ENCODE measurements at regions not wholly inside any gene's neighbourhood (a gene's known extent, or its start where the extent isn't known, plus 50 kb on each side); places are given as distances from the start of the nearest gene placed in this dataset.
"Not testable (repeated sequence)": the region's sequence is repeated elsewhere in the genome, so short reads cannot be mapped to it uniquely, and the experiment has no call there.

DNA sequence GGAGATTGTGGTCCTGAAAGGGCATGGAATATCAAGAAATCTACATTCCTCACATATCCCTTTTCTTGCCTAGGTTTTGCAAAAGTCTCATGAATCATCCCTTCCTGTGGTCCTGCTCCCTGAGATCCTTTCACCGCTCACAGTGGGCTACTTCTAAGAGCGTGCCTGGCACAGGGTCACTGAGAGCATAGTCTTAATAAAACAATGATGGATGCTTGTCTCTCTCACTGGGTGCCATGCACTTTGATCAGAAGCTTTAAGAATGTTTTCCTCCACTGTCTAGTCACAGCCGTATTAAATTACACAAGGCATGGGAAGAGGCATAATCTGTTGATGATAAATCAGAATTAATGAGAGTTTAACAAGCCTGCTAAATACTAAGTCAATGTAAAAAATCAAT, 269.7 kb upstream of the ATP10A start:
- Mint-ChIP-seq H3K27ac (no peak overlapping the region), H3K36me3 (ENCODE audit: low read depth) (no peaks in the 10 kb centered on the region), H3K9me3 (no peaks in the 10 kb centered on the region), H3K4me3 (no peak overlapping the region), H3K4me1 (ENCODE audit: low read depth) (no peaks in the 10 kb centered on the region), H3K27me3 (ENCODE audit: low read depth) (peaks cover 2% of the 10 kb centered on the region)
- no peak for DNase-seq (ENCODE audit: low spot score)

DNA sequence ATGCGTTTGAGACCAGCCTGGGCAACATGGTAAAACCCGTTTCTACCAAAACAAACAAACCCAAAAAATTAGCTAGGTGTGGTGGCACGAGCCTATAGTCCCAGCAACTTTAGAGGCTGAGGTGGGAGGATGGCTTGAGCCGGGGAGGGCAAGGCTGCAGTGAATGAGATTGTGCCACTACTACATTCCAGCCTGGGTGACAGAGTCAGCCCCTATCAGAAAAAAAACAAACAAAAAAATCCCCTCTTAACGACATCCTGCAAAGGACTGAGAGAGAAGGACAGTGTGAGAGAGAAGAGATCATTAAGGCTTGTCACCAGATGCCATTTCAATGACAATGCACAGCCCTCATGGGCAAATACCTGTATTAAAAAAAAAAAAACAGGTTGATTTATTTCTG, 266.7 kb upstream of the ATP10A start:
- no peaks in the 10 kb centered on the region for H3K36me3 Mint-ChIP-seq (ENCODE audit: low read depth)
- no peak for DNase-seq (ENCODE audit: low spot score)
- H3K27ac Mint-ChIP-seq: no peak overlapping the region
- no peaks in the 10 kb centered on the region for H3K9me3 Mint-ChIP-seq
- H3K27me3 Mint-ChIP-seq (ENCODE audit: low read depth): peaks cover 2% of the 10 kb centered on the region
- no peaks in the 10 kb centered on the region for H3K4me1 Mint-ChIP-seq (ENCODE audit: low read depth)
- H3K4me3 Mint-ChIP-seq: no peak overlapping the region

DNA sequence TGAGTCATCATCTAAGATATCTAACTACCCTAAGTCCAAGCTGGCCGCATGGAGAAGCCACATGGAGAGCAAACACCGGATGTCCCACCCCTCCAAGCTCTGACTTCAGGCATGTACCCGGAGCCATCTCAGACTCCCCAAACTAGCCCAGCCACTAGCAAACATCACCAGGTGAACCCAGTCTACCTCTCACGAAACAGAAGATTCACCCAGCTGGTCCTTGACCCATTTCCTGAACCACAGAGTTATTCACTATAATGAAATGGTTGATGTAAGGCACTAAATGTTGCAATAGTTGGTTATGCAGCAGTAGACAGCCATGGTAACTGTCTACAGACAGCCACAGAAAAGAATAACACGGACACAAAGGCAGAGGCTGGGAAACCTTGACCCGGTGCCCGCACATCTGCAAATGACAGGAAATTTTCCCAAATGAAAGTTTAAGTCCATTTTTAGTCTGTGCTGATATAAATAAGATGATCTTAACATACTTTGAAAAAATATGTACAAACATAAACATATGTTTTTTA, 265.5 kb upstream of the ATP10A start:
- Mint-ChIP-seq H3K27me3 (ENCODE audit: low read depth) (peaks cover 2% of the 10 kb centered on the region), H3K9me3 (no peaks in the 10 kb centered on the region), H3K27ac (no peak overlapping the region), H3K36me3 (ENCODE audit: low read depth) (no peaks in the 10 kb centered on the region), H3K4me3 (no peak overlapping the region), H3K4me1 (ENCODE audit: low read depth) (no peaks in the 10 kb centered on the region)
- no peak for DNase-seq (ENCODE audit: low spot score)

DNA sequence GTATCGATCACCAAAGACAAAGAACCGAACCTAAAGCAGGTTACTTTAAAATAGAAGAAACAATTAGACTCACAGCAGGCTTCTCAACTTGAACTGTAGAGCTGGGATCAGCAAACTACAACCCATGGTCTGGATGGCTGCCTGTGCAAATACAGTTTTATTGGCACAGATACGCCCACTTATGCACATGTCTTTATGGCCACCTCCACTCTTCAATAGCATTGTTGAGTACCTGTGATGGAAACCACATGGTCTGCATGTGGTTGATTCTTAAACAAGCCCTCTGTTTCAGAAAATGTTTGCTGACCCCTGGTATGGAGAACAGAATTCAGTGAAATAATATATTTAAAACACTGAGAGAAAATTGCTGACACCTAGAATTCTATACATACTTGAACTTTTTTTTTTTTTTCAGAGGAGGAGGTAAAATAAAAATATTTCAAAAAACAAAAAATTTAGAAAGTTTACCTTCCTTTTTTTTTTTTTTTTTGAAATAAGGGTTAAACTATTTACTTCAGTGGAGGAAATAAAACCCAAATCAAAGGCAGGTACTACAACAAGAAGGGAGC, 263.8 kb upstream of the ATP10A start:
- Mint-ChIP-seq H3K36me3 (ENCODE audit: low read depth) (no peaks in the 10 kb centered on the region), H3K4me3 (no peak overlapping the region), H3K27ac (no peak overlapping the region), H3K4me1 (ENCODE audit: low read depth) (no peaks in the 10 kb centered on the region), H3K9me3 (no peaks in the 10 kb centered on the region), H3K27me3 (ENCODE audit: low read depth) (peaks cover 2% of the 10 kb centered on the region)
- no peak for DNase-seq (ENCODE audit: low spot score)

DNA sequence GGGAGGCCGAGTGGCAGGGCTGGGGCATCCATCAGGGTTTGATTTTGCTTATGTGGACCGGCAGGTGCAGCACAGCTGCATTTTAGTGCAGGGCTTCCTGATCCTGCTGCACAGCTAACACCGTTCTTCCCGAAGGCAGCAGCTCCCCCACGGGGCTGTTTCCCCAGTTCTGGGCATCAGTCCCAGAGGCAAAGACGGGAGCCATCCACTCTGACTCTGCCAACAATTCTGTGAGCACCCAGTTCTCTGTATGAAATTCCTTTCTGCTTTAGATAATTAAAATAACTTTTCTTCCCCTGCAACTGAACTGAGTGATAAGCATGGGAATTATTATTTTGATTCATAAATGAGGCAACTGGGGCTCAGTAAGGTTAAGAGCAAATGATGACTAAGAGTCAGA, 262.9 kb upstream of the ATP10A start:
- Mint-ChIP-seq H3K27ac (no peak overlapping the region), H3K4me3 (no peak overlapping the region), H3K36me3 (ENCODE audit: low read depth) (no peaks in the 10 kb centered on the region), H3K9me3 (no peaks in the 10 kb centered on the region), H3K4me1 (ENCODE audit: low read depth) (no peaks in the 10 kb centered on the region), H3K27me3 (ENCODE audit: low read depth) (peaks cover 2% of the 10 kb centered on the region)
- no peak for DNase-seq (ENCODE audit: low spot score)

DNA sequence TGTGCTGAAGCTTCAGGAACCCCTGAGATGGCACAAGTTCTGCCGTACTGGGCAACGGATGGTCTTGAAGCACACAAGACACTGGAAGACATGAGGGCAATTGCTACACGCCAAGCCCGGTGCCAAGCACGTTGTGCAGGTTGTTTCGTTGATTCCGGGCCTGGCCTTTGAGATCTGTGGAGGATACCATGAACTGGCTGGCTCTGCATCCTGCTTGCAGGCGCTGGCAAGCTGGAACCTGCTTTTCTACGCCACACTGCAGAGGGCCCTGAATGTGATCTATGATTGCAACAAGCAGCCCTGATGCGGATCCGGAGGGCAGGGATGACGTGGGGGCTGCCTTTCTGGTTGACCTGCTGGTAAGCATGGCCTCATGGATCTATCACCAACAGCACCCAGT, 262.5 kb upstream of the ATP10A start:
- no peaks in the 10 kb centered on the region for H3K4me1 Mint-ChIP-seq (ENCODE audit: low read depth)
- H3K27ac Mint-ChIP-seq: no peak overlapping the region
- DNase-seq (ENCODE audit: low spot score): no peak
- no peaks in the 10 kb centered on the region for H3K9me3 Mint-ChIP-seq
- H3K4me3 Mint-ChIP-seq: no peak overlapping the region
- H3K36me3 Mint-ChIP-seq (ENCODE audit: low read depth): no peaks in the 10 kb centered on the region
- peaks cover 2% of the 10 kb centered on the region for H3K27me3 Mint-ChIP-seq (ENCODE audit: low read depth)

DNA sequence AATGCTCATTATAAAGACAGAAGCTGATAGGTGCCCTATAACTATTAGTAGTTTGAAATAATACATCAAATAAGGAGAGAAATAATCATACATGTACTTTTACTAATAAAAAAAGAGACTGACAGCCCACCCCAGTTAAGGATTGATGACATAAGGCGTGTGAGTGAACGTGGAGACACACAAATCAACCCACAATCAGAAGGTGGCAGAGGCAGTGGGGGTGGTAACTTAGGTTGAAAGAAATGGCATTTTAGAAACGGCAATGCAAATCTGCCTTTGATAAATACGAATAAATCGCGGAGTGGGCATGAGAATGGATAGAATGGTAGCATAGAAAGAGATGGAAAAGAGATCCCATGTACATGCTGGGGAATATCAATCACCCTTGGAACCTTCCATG, 256.2 kb upstream of the ATP10A start:
- DNase-seq (ENCODE audit: low spot score): no peak
- Mint-ChIP-seq H3K9me3 (no peaks in the 10 kb centered on the region), H3K4me1 (ENCODE audit: low read depth) (no peaks in the 10 kb centered on the region), H3K4me3 (no peak overlapping the region), H3K27me3 (ENCODE audit: low read depth) (no peaks in the 10 kb centered on the region), H3K27ac (no peak overlapping the region), H3K36me3 (ENCODE audit: low read depth) (no peaks in the 10 kb centered on the region)

DNA sequence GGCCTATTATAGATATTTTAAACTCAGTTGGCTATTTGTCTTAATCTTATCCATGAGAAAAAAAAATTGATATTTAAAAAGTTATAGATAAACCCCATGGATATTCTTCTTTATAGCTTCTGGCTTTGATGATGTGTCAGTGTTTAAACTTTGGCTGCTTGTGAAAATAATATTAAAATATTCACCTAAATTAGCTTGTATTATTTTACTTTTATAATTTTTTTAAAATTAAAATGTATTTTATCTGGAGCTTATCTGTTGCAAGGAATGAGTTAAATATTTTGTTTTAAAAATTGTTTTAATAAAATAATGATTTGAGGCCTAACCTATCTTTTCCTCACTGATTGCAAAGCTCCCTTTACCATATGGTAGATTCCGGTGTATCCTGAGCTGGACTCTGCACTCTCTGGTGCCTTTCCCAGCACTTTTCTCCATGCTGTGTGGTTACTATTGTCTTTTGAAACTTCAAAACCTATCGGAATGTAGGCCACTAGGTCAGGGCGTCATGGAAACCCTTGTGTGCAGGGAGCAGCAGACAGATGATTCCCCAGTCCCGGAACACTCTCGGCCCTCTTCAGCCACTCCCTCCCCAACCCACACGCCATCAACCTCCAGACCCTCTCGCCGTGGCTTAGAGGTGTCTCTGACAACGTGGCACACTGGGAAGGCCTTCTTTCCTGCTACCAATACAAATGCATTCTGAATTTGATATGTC, 252.3 kb upstream of the ATP10A start:
- no peak for DNase-seq (ENCODE audit: low spot score)
- Mint-ChIP-seq H3K36me3 (ENCODE audit: low read depth) (no peaks in the 10 kb centered on the region), H3K27me3 (ENCODE audit: low read depth) (no peaks in the 10 kb centered on the region), H3K27ac (no peak overlapping the region), H3K4me3 (no peak overlapping the region), H3K4me1 (ENCODE audit: low read depth) (no peaks in the 10 kb centered on the region), H3K9me3 (no peaks in the 10 kb centered on the region)

DNA sequence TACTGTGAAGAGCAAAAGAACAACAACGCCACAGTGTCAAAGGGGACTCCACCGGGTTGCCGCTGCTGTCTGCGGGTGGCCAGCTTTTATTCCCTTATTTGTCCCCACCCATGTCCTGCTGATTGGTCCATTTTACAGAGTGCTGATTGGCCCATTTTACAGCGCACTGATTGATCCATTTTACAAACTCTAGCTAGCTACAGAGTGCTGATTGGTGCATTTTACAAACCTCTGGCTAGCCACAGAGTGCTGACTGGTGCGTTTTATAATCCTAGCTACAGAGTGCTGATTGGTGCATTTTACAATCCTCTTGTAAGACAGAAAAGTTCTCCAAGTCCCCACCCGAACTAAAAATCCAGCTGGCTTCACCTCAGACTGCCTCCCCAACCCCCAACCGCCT, 251.0 kb upstream of the ATP10A start:
- not testable (repeated sequence) for H3K27me3 Mint-ChIP-seq (ENCODE audit: low read depth); H3K27ac Mint-ChIP-seq; H3K4me1 Mint-ChIP-seq (ENCODE audit: low read depth); H3K9me3 Mint-ChIP-seq; H3K4me3 Mint-ChIP-seq; H3K36me3 Mint-ChIP-seq (ENCODE audit: low read depth); DNase-seq (ENCODE audit: low spot score)

DNA sequence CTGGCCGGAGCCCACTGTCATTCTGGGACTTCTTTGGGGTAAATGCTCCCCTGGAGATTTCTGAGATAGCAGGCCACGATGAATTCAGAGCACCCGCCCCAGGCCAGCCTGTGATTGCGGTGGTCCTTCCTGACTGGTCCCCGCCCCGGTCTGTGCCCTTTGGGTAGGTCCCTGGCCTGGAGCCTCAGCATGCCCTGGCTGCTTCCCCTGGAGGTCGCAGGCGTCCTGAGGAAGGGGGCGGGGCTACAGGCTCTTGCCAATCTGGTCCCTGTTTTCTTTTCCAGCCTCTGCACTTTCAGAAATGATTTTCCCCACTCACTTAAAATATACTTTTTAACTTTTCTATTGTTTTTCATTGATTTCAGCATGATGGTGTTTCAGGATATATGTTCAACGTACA, 250.2 kb upstream of the ATP10A start:
- no peak for DNase-seq (ENCODE audit: low spot score)
- Mint-ChIP-seq H3K4me3 (no peak overlapping the region), H3K27ac (no peak overlapping the region), H3K4me1 (ENCODE audit: low read depth) (no peaks in the 10 kb centered on the region), H3K36me3 (ENCODE audit: low read depth) (no peaks in the 10 kb centered on the region), H3K9me3 (no peaks in the 10 kb centered on the region), H3K27me3 (ENCODE audit: low read depth) (no peaks in the 10 kb centered on the region)

DNA sequence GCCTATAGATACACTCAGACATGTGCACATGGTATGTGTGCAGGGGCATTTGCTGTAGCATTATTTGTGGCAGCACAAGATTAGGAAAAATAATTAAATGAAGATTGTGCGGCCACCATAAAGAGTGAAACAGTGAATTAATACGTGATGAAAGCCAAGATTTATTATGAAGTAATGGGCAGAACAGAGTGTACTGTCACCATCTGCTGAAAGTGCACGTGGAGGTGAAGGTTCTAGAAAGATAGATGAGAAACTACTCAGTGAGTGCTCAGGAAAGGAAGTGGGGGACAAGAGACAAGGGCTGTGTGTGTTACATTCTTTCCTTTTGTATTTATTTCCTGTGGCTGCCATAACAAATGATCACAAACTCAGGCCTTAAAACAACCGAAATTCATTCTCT, 246.1 kb upstream of the ATP10A start:
- Mint-ChIP-seq H3K27me3 (ENCODE audit: low read depth) (no peaks in the 10 kb centered on the region), H3K9me3 (no peaks in the 10 kb centered on the region), H3K36me3 (ENCODE audit: low read depth) (no peaks in the 10 kb centered on the region)

DNA sequence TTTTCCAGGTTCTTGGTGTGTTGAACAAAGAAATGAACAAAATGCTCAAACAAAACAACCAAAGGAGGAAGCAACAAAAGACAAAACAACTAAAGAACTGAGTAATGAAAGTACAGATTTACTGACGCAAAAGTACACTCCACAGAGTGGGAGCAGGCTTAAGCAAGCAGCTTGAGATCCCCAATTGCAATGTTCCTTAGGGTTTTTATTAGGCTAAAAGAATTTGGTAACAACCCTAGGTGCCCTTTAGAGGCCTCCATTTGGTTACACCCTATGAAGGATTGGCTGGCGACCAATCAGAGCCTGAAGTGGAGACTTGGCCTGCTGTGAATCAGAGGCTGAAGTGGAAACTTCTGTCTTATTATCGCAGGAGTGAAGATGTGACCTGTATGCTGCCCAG, 243.4 kb upstream of the ATP10A start:
- Mint-ChIP-seq H3K27ac (no peak overlapping the region), H3K4me3 (no peak overlapping the region), H3K9me3 (no peaks in the 10 kb centered on the region), H3K4me1 (ENCODE audit: low read depth) (no peaks in the 10 kb centered on the region), H3K36me3 (ENCODE audit: low read depth) (no peaks in the 10 kb centered on the region), H3K27me3 (ENCODE audit: low read depth) (no peaks in the 10 kb centered on the region)
- DNase-seq (ENCODE audit: low spot score): no peak

More for the DNA sequence above, 246.1 kb upstream of the ATP10A start:
- no peak overlapping the region for H3K4me3 Mint-ChIP-seq
- no peaks in the 10 kb centered on the region for H3K4me1 Mint-ChIP-seq (ENCODE audit: low read depth)
- DNase-seq (ENCODE audit: low spot score): no peak
- H3K27ac Mint-ChIP-seq: no peak overlapping the region

DNA sequence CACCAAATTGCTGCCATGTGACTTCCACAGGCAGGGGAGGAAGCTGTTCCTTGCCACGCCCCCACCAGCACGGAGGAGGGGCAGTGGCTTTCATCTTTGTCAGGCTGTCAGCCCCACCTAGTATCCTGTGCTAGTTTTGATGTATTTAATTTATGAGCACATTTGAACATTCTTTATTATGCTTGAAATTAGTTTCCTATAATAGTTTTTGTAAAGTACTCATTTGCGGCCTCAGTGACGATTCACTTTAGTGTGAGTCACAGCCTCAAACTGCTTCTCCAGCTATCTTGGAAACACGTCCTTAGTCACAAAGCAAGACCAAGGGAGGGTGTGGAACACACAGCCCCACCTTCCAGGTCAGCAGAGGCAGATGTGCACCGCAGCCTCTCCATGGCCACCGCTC, 239.9 kb upstream of the ATP10A start:
- no peak overlapping the region for H3K4me3 Mint-ChIP-seq
- no peaks in the 10 kb centered on the region for H3K36me3 Mint-ChIP-seq (ENCODE audit: low read depth)
- no peaks in the 10 kb centered on the region for H3K27me3 Mint-ChIP-seq (ENCODE audit: low read depth)
- H3K9me3 Mint-ChIP-seq: no peaks in the 10 kb centered on the region
- peaks cover 4% of the 10 kb centered on the region for H3K4me1 Mint-ChIP-seq (ENCODE audit: low read depth)
- H3K27ac Mint-ChIP-seq: no peak overlapping the region
- no peak for DNase-seq (ENCODE audit: low spot score)

DNA sequence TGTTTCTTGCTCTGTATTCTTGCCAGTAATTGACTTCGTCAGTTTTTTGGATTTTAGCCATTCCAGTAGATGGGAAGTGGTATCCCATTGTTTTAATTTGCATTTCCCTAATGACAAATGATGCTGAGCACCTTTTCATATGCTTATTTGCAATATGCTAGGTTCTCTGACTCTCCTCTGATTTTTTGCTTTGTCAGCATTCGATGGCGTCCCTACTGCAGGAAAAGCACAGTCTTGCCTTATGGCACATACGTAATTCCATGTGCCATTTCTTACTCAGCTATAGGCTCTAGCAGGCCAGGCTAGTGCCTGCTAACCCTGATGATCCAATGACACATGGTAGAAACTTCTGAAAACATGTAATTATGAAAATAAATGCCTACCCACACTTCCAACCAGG, 239.2 kb upstream of the ATP10A start:
- no peak overlapping the region for H3K4me3 Mint-ChIP-seq
- DNase-seq (ENCODE audit: low spot score): no peak
- H3K9me3 Mint-ChIP-seq: no peaks in the 10 kb centered on the region
- H3K36me3 Mint-ChIP-seq (ENCODE audit: low read depth): no peaks in the 10 kb centered on the region
- peaks cover 4% of the 10 kb centered on the region for H3K4me1 Mint-ChIP-seq (ENCODE audit: low read depth)
- H3K27ac Mint-ChIP-seq: no peak overlapping the region
- H3K27me3 Mint-ChIP-seq (ENCODE audit: low read depth): no peaks in the 10 kb centered on the region

DNA sequence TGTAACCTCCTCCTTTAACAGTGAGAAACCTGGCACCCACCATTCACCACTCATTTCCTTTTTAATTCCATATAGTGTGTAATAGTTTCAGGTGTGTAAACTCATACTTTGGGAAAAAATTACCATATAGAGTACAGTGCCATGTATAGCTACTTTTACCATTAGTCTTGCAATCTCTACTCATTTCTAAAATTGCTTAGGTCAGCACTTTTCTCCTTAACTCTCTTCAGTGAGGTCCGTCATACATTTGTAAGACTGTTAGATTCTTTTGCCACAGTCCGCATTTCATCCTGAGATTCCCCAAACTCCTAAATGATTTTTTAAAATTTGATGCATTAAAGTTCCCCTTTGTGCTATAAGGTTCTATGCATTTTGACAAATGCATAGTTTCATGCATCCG, 238.3 kb upstream of the ATP10A start:
- Mint-ChIP-seq H3K4me3 (no peak overlapping the region), H3K4me1 (ENCODE audit: low read depth) (peaks cover 4% of the 10 kb centered on the region), H3K27ac (no peak overlapping the region), H3K9me3 (no peaks in the 10 kb centered on the region), H3K36me3 (ENCODE audit: low read depth) (no peaks in the 10 kb centered on the region), H3K27me3 (ENCODE audit: low read depth) (peaks cover 4% of the 10 kb centered on the region)
- DNase-seq (ENCODE audit: low spot score): no peak
